ENCODE measurements at regions not wholly inside any gene's neighbourhood (a gene's known extent, or its start where the extent isn't known, plus 50 kb on each side); places are given as distances from the start of the nearest gene placed in this dataset.

DNA sequence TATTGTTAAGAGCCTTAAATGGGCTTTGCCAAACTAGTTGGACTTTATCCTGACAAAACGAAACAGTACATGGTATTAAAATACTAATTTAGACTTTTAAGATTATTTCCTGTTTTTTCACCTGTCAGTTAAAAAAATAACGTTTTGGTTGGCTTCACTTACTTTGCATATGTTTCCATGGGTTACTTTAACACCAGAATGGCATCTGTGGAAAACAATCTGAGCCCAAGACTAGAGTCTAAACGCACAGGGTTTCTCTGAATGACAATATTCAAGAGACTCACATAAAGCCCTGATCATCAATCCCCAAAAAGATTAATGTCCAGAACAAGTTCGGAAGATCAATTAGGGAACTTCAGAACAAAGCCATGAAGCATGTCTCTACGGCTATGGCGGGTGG lies 888.0 kb downstream of the EPHA4 start:
- H3K36me3 ChIP-seq (ENCODE audit: control insufficient read depth, insufficient read depth, low read length), result no peaks in the 10 kb centered on the region
- POLR2A ChIA-PET, result no interaction called here
- no peak overlapping the region for H3K4me3 ChIP-seq (ENCODE audit: low read depth, low read length)
- no peaks in the 10 kb centered on the region; the same call in 1 of the 2 replicates for H3K27me3 ChIP-seq (ENCODE audit: control insufficient read depth, insufficient read depth, low read length)
- DNase-seq (ENCODE audit: low read depth), result no peak
- TF ChIP-seq, protein P1, sequence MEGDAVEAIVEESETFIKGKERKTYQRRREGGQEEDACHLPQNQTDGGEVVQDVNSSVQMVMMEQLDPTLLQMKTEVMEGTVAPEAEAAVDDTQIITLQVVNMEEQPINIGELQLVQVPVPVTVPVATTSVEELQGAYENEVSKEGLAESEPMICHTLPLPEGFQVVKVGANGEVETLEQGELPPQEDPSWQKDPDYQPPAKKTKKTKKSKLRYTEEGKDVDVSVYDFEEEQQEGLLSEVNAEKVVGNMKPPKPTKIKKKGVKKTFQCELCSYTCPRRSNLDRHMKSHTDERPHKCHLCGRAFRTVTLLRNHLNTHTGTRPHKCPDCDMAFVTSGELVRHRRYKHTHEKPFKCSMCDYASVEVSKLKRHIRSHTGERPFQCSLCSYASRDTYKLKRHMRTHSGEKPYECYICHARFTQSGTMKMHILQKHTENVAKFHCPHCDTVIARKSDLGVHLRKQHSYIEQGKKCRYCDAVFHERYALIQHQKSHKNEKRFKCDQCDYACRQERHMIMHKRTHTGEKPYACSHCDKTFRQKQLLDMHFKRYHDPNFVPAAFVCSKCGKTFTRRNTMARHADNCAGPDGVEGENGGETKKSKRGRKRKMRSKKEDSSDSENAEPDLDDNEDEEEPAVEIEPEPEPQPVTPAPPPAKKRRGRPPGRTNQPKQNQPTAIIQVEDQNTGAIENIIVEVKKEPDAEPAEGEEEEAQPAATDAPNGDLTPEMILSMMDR (IDR thresholded peaks at IDR 0.05; ENCODE audit: insufficient read depth, low read depth, low read length), result no peak
- CTCF ChIA-PET, result no interaction called here

DNA sequence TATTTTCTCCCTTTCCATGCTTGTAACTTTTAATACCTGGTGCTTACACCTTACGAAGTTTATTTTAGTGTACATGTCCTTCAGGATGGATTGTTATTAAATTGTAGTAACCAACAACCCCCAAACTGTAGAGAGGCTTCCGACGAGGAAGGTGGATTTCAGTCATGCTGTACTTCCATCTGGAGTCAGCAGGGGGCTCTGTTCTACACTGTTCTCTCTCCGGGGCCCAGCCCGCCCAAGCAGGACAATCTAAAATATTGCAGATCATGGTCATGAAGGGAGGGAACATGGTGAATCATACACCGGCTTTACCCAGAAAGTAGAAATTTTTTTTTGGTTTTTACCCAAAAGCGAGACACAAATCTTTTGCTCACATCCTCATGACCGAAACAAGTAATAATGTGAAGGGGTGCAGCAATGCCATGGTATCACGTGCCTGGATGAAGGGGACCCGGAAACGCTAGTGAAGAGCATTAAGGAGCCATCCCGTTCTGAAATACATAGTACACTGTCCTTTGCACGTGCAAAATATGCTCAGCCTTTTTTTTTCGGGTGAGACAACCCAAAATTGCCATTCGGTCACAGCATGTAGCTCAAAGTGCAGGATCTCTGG lies 884.8 kb downstream of the EPHA4 start:
- CTCF ChIA-PET, result interaction anchor here (0.7 to 1.4 kb wide), 3 partner anchors 18 to 885 kb away, joined by 3 to 5 read pairs (median 3); no protein-coding TSS in a partner anchor
- POLR2A ChIA-PET, result no interaction called here

DNA sequence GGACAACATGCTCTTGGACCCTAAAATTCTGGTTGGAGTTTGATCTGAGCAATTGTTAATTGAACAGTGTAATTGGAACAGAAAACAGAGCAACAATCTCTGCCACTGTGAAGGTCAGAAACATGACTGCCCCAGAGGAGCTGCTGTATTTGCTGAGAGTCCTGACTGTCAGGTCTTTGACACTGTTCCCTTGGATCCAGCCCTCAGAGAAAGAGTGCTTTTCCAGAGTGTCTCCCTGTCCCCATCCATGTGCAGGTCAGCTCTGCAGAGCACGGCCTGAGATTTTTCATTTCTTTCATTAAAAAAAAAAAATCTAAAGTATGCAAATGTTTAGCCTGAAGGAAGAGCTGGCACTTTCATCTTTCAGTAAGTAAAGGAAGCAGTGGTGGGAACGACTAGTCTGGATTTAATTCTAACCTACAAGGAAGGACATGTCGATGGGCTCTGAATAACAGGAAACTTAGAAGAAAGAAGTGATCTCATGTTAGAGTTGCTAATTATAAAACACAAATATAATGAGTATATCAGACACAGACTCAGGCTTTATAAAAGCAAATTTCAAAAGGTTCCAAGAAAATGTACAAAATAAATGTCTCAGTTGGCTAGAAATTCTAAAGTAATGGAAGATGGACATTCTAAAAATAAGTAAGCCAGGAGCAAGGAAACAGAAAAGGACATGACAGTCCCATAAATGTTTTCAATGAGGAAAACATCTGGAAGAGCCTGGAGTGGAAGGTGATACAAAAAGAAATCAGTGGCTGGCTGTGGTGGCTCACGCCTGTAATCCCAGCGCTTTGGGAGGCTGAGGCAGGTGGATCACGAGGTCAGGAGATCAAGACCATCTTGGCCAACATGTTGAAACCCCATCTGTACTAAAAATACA lies 876.5 kb downstream of the EPHA4 start:
- no peak for DNase-seq (ENCODE audit: low read depth)
- Histone ChIP-seq H3K4me3 (ENCODE audit: low read depth, low read length) (no peak overlapping the region), H3K36me3 (ENCODE audit: control insufficient read depth, insufficient read depth, low read length) (no peaks in the 10 kb centered on the region), H3K27me3 (ENCODE audit: control insufficient read depth, insufficient read depth, low read length) (no peaks in the 10 kb centered on the region; the same call in 1 of the 2 replicates)
- CTCF ChIA-PET, result interaction anchor here (0.6 to 1.7 kb wide), 3 partner anchors 12 to 878 kb away, joined by 3 to 6 read pairs (median 4); no protein-coding TSS in a partner anchor
- TF ChIP-seq, protein P1 (IDR thresholded peaks at IDR 0.05; ENCODE audit: insufficient read depth, low read depth, low read length), result no peak
- POLR2A ChIA-PET, result no interaction called here

More for the DNA sequence above, 884.8 kb downstream of the EPHA4 start:
- TF ChIP-seq, protein P1 (IDR thresholded peaks at IDR 0.05; ENCODE audit: insufficient read depth, low read depth, low read length), result peak; percentile 87
- Histone ChIP-seq H3K27me3 (ENCODE audit: control insufficient read depth, insufficient read depth, low read length) (no peaks in the 10 kb centered on the region; the same call in 1 of the 2 replicates), H3K4me3 (ENCODE audit: low read depth, low read length) (no peak overlapping the region), H3K36me3 (ENCODE audit: control insufficient read depth, insufficient read depth, low read length) (no peaks in the 10 kb centered on the region)
- no peak for DNase-seq (ENCODE audit: low read depth)

DNA sequence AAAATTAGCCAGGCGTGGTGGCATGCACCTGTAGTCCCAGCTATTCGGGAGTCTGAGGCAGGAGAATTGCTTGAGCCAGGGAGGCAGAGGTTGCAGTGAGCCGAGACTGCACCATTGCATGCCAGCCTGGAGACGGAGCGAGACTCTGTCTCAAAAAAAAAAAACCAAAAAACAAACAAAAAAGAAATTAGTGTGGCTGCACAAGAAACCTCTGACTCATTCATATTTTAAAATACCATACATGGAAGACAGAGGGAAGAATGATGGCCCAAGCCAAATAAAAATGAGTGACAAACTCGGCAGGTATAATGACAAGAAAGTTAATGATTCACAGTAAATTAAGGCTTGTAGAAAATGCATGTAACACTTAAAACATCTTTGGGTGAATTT lies 875.8 kb downstream of the EPHA4 start:
- TF ChIP-seq, protein P1 (IDR thresholded peaks at IDR 0.05; ENCODE audit: insufficient read depth, low read depth, low read length), result no peak
- CTCF ChIA-PET, result no interaction called here
- no peak for DNase-seq (ENCODE audit: low read depth)
- no peaks in the 10 kb centered on the region; the same call in 1 of the 2 replicates for H3K27me3 ChIP-seq (ENCODE audit: control insufficient read depth, insufficient read depth, low read length)
- POLR2A ChIA-PET, result no interaction called here
- H3K36me3 ChIP-seq (ENCODE audit: control insufficient read depth, insufficient read depth, low read length), result no peaks in the 10 kb centered on the region
- H3K4me3 ChIP-seq (ENCODE audit: low read depth, low read length), result no peak overlapping the region

DNA sequence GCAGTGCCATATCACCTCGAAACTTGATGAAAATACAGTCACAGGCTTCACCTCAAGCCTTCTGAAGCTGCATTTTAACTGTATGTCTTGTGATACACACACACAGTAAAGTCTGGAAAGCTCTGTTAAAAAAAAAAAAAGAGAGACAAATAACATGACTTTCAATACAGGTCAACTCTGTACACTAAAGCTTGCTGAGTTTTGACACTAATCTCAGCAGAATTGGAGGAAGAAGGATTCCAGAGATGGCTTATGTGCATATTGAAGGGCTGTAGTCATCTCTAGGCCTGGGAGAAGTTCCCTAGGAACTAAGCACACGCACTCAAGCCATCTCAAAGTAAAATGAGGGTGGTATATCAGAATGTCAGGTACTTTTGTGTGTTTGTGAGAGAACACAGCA lies 875.1 kb downstream of the EPHA4 start:
- DNase-seq (ENCODE audit: low read depth), result no peak
- POLR2A ChIA-PET, result no interaction called here
- no peaks in the 10 kb centered on the region for H3K36me3 ChIP-seq (ENCODE audit: control insufficient read depth, insufficient read depth, low read length)
- H3K27me3 ChIP-seq (ENCODE audit: control insufficient read depth, insufficient read depth, low read length), result no peaks in the 10 kb centered on the region; the same call in 1 of the 2 replicates
- no peak overlapping the region for H3K4me3 ChIP-seq (ENCODE audit: low read depth, low read length)
- CTCF ChIA-PET, result interaction anchor here (0.6 kb wide), 1 partner anchor 344 kb away, joined by 3 read pairs; no protein-coding TSS in a partner anchor
- TF ChIP-seq, protein P1 (IDR thresholded peaks at IDR 0.05; ENCODE audit: insufficient read depth, low read depth, low read length), result no peak
